ENCODE measurements at regions not wholly inside any gene's neighbourhood (a gene's known extent, or its start where the extent isn't known, plus 50 kb on each side); places are given as distances from the start of the nearest gene placed in this dataset.
"Not testable (repeated sequence)": the region's sequence is repeated elsewhere in the genome, so short reads cannot be mapped to it uniquely, and the experiment has no call there.

GRCh38 chr22:11068406-11068805 lies 4459.6 kb upstream of the OR11H1 start:
- POLR2A ChIA-PET; H3K27ac ChIP-seq (ENCODE audit: control insufficient read depth, insufficient read depth); H3K4me3 ChIP-seq; H3K4me1 ChIP-seq (ENCODE audit: control insufficient read depth, insufficient read depth, low read length); H3K79me2 ChIP-seq (ENCODE audit: control insufficient read depth, insufficient read depth, low read length); DNase-seq (ENCODE audit: low read depth, low spot score); in situ Hi-C loops (cut with MboI); ATAC-seq; H2AFZ ChIP-seq (ENCODE audit: control insufficient read depth, low read depth, low read length); SMC1A ChIA-PET (ENCODE audit: uncharacterized antibody, unreplicated experiment); H3K27me3 ChIP-seq (replicated peaks in 1 of 2; ENCODE audit: control insufficient read depth in 2 of 2, insufficient read depth in 2 of 2, low read length in 1 of 2); RAD21 ChIA-PET (ENCODE audit: unreplicated experiment); FAIRE-seq; H3K9me3 ChIP-seq (replicated peaks; ENCODE audit: control insufficient read depth, insufficient read depth, low read length); CTCF ChIA-PET; BruUV-seq (replicated peaks); H3K36me3 ChIP-seq (ENCODE audit: control insufficient read depth in 2 of 2, insufficient read depth in 2 of 2, low read length in 1 of 2); H3K4me2 ChIP-seq (ENCODE audit: control insufficient read depth, insufficient read depth); H4K20me1 ChIP-seq (ENCODE audit: control insufficient read depth, insufficient read depth); H3K9ac ChIP-seq (ENCODE audit: control insufficient read depth, insufficient read depth, low read length); intact Hi-C loops (cut with micrococcal nuclease; ENCODE audit: unreplicated experiment): not testable (repeated sequence)

Data from GM12878 (cell line).